ENCODE measurements at regions not wholly inside any gene's neighbourhood (a gene's known extent, or its start where the extent isn't known, plus 50 kb on each side); places are given as distances from the start of the nearest gene placed in this dataset.

GRCh38 chr2:147663962-147664361, 180.9 kb upstream of the ACVR2A start:
- no peak for DNase-seq (ENCODE audit: extremely low spot score)
- ChIA-PET POLR2A (no interaction called here), CTCF (interaction anchor here (0.9 to 1.7 kb wide), 4 partner anchors 8 to 12 kb away, joined by 3 to 4 read pairs (median 3); no protein-coding TSS in a partner anchor)
- TF ChIP-seq, protein P1, sequence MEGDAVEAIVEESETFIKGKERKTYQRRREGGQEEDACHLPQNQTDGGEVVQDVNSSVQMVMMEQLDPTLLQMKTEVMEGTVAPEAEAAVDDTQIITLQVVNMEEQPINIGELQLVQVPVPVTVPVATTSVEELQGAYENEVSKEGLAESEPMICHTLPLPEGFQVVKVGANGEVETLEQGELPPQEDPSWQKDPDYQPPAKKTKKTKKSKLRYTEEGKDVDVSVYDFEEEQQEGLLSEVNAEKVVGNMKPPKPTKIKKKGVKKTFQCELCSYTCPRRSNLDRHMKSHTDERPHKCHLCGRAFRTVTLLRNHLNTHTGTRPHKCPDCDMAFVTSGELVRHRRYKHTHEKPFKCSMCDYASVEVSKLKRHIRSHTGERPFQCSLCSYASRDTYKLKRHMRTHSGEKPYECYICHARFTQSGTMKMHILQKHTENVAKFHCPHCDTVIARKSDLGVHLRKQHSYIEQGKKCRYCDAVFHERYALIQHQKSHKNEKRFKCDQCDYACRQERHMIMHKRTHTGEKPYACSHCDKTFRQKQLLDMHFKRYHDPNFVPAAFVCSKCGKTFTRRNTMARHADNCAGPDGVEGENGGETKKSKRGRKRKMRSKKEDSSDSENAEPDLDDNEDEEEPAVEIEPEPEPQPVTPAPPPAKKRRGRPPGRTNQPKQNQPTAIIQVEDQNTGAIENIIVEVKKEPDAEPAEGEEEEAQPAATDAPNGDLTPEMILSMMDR (IDR thresholded peaks at IDR 0.05; ENCODE audit: control extremely low read depth, extremely low read depth, low read depth, missing control alignments), result no peak

DNA sequence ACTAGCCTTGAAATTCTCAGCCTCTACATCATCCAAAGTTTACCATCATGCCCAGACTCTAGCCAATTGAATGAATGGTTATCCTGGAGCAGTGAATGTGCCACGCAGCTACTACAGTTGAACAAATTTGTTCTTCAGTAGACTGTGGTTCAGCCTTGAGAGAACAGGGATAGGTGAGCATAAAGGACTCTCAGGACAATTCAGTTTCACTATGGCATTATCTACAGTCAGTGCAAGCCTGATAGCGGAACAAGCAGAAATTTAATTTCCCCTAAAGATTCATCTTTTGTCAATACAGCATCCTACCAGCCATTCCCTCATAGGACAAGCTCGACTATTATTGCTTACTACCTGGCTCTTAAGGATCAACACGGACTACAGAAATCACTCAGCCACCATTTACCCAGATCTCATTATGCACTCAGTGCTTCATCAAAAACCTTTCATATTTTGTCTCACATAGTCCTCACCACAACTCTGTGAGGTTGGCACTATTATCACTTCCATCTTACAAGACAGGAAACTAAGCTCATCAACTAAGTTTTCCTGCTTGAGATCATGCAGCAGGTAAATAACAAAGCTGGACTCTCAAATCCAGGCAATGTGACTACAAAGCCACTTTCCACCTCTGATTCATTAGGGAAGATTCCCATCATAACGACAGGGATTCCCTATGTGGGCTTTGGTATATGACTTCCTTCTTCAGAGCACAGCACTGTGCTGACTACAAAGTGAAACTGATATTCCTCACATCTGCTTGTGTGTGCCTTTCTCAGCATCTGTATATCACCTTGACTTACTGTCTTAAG, 181.5 kb upstream of the ACVR2A start:
- ChIA-PET CTCF (interaction anchor here (0.9 to 1.7 kb wide), 2 partner anchors 10 to 12 kb away, joined by 3 to 4 read pairs; no protein-coding TSS in a partner anchor), POLR2A (no interaction called here)
- DNase-seq (ENCODE audit: extremely low spot score), result no peak
- TF ChIP-seq, protein P1 (IDR thresholded peaks at IDR 0.05; ENCODE audit: control extremely low read depth, extremely low read depth, low read depth, missing control alignments), result no peak

- TF ChIP-seq, protein P1 (IDR thresholded peaks at IDR 0.05; ENCODE audit: control extremely low read depth, extremely low read depth, low read depth, missing control alignments), result no peak
- POLR2A ChIA-PET, result no interaction called here
- DNase-seq (ENCODE audit: extremely low spot score), result no peak
- CTCF ChIA-PET, result interaction anchor here (1.0 to 1.4 kb wide), 2 partner anchors 8 to 53 kb away, joined by 3 to 4 read pairs; no protein-coding TSS in a partner anchor
These were observed 182.6 kb upstream of the ACVR2A start for GRCh38 chr2:147662221-147662620.

- TF ChIP-seq, protein P1 (IDR thresholded peaks at IDR 0.05; ENCODE audit: control extremely low read depth, extremely low read depth, low read depth, missing control alignments), result no peak
- no peak for DNase-seq (ENCODE audit: extremely low spot score)
- ChIA-PET CTCF (no interaction called here), POLR2A (no interaction called here)
These were observed 184.1 kb upstream of the ACVR2A start for GRCh38 chr2:147660680-147661079.

DNA sequence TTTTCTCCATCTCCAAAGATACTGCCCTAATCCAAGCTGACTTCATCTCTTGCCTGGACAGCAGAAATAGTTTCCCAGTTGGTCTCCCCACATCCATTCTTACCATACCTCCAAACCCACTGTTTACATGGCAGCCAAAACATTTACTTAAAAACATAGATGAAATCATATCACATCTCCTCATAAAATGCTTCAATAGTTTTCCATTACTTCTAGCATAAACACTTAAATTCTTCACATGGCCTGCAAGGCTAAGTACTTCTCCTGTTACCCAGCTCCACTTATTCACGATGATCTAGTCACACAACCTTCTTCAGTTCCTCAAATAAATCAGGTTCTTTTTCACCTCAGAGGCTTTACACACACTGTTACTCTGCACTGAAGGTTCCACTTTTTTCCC, 185.8 kb upstream of the ACVR2A start:
- TF ChIP-seq, protein P1 (IDR thresholded peaks at IDR 0.05; ENCODE audit: control extremely low read depth, extremely low read depth, low read depth, missing control alignments), result no peak
- ChIA-PET CTCF (no interaction called here), POLR2A (no interaction called here)
- no peak for DNase-seq (ENCODE audit: extremely low spot score)

- TF ChIP-seq, protein P1 (IDR thresholded peaks at IDR 0.05; ENCODE audit: control extremely low read depth, extremely low read depth, low read depth, missing control alignments), result no peak
- CTCF ChIA-PET, result no interaction called here
- POLR2A ChIA-PET, result no interaction called here
- DNase-seq (ENCODE audit: extremely low spot score), result no peak
These were observed 187.5 kb upstream of the ACVR2A start for GRCh38 chr2:147657086-147658000.
